ENCODE measurements at regions not wholly inside any gene's neighbourhood (a gene's known extent, or its start where the extent isn't known, plus 50 kb on each side); places are given as distances from the start of the nearest gene placed in this dataset.

DNA sequence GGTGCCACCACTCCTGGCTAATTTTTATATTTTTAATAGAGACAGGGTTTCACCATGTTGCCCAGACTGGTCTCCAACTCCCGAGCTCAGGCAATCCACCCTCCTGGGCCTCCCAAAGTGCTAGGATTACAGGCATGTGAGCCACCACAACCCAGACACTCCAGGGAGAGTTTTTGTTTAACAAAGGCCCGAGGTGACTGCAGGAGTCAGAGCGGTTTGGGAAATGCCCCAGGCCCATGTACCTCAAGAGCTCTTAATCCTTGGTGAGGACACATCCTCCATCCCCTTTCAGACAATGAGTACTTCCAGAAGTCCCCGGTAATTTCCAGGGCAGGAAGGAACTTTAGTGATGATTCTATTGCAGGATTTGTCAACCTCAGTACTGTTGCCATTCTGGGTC lies 176.0 kb downstream of the ESRRB start:
- DNase-seq, result no peak

- no peak for DNase-seq
These were observed 188.8 kb downstream of the ESRRB start for GRCh38 chr14:76564471-76565422.

GRCh38 chr14:76566439-76566838 lies 190.5 kb downstream of the ESRRB start:
- DNase-seq, result no peak

DNA sequence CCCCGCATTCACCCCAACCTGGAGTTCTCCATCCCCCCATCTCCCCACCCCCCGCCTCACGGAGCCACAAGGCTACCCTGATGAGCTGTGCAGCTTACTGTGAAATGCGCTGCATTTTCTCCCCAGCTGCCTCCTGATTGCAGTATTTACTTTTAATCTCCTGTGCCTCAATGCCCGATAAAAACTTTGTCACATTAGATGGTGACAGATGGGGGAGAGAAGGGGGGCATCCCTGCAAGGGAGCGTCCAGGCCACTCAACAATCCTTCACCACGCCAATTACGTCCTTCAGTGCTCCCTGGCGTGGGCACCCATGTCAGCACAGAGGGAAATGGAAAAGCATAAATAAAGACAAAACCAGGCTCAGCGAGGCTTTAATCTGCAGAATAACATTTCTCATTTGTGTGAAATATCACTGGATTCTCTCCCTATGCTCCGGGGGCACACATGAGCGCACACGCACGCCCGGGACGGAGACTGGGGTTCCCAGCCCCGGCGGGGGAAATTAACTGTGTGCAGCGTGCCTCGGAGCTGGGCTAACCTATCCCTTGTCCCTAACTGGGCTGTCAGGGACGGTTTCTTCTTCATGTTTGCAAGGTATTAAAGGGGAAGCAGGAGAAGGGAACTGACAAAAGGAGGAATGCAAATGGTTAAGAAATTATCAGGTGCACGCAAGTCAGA lies 186.7 kb upstream of the VASH1 start:
- no peak for DNase-seq

DNA sequence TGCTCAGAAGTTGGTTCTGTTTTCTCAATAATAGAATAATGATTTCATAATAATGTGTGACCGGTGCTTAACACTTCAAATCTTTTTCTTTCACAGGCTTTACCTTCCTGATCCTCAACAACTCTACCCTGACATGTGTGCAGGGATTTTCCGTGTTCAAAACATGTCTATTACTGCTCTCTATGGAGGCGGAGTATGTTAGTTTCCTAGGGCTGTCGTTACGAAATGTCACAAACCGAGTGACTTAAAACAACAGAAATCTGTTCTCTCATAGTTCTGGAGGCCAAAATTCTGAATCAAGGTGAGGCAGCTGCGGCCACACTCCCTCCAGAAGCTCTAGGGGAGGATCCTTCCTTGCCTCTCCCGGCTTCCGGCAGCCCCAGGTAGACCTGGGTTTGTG lies 186.2 kb upstream of the VASH1 start:
- DNase-seq, result no peak

GRCh38 chr14:76576047-76576741 lies 185.1 kb upstream of the VASH1 start:
- no peak for DNase-seq

GRCh38 chr14:76577090-76577489 lies 184.2 kb upstream of the VASH1 start:
- DNase-seq, result no peak

GRCh38 chr14:76577837-76578236 lies 183.4 kb upstream of the VASH1 start:
- no peak for DNase-seq

DNA sequence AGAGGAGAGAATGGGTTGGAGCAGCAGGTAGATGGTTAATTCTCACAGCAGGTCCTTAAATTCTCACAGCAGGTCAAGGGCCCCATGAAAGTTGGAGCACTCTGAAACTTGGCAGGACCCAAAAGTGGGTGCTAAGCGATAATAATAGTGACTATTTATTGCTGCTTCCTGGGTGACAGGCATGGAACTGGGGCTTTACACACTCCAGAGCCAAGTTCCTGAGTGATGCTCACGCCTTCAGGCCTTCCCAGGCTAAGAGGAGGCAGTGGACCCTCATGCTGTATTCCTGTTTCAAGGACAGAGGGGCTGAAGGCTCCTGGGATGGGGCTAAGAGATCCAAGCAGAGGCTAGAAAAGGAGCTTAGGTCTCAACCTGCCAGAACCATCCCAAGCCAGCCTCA lies 180.9 kb upstream of the VASH1 start:
- DNase-seq, result no peak

DNA sequence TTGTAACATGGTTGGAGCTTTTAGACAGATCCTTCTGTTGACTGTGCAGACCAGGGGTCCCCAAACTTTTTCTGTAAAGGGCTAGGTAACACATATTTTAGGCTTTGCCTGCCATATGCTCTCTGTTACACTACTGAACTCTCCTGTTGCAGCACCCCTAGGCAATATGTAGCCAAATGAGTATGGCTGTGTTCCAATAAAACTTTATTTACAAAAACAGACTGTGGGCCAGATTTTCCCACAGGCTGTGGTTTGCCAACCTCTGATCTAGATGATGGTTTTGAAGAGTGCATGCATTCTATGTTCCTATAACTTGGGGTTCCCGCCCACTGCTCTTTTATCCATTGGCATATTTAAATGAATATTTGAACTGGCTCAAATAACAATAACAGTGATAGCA lies 180.3 kb upstream of the VASH1 start:
- no peak for DNase-seq

GRCh38 chr14:76581592-76581991 lies 179.7 kb upstream of the VASH1 start:
- DNase-seq, result no peak

GRCh38 chr14:76582447-76582846 lies 178.8 kb upstream of the VASH1 start:
- DNase-seq, result no peak

DNA sequence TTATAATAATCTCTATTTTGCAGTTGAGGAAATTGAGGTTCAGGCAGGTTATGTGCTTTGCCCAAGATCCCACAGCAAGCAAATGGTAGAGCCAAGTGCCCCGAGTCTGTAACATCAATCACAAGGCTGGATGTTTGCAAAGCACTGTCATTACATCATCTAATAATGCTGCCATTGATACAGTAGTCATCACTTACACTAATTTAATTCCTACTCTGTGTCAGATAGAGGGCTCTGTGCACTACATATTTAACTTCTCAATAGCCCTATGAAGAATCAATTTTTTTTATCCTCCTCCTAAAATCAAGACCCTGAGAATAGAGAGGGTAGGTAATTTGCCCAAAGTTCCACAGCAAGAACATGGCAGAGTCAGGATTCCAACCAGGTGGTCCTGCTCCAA lies 178.1 kb upstream of the VASH1 start:
- no peak for DNase-seq

DNA sequence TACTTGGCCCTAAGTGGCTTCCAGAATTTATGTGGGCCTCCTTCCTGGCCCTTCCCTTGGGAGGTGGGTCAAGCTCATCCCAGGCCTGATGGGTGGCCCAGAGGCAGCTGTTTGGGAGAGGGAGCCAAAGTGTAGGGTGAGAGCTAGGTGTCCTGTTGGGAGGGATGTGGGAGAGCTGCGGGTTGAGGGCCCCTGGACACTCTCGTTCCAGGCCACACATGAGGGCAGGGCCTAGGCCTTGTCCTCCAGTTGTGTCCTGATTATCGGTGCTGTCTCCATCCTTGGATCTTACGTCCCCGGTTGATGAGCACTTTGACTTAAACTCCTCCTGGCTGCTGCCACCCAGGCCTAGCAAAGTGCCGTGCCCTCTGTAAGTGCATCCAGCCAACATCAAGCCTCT lies 177.5 kb upstream of the VASH1 start:
- DNase-seq, result no peak

GRCh38 chr14:76584271-76584702 lies 177.0 kb upstream of the VASH1 start:
- peak in 3 of 58 donors; percentile 1 to 36 (median 8) for DNase-seq

- DNase-seq, result no peak
These were observed 175.7 kb upstream of the VASH1 start for GRCh38 chr14:76585616-76586015.

DNA sequence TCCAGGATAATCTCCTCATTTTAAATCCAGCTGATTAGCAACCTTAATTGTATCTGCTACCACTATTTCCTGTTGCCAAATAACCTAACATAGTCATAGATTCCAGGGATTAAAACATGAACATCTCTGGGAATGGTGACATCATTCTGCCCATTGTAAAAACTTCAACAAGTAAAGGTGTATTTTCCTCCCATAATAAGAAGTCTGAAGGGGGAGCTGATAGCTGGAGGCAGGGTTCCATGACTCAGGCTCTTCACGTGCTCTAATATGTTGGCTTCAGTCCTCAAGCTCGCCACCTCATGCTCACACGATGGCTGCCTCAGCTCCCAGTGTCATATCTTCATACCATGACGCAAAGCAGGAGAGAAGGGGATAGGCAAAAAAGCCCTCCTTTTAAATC lies 172.0 kb upstream of the VASH1 start:
- no peak for DNase-seq

DNA sequence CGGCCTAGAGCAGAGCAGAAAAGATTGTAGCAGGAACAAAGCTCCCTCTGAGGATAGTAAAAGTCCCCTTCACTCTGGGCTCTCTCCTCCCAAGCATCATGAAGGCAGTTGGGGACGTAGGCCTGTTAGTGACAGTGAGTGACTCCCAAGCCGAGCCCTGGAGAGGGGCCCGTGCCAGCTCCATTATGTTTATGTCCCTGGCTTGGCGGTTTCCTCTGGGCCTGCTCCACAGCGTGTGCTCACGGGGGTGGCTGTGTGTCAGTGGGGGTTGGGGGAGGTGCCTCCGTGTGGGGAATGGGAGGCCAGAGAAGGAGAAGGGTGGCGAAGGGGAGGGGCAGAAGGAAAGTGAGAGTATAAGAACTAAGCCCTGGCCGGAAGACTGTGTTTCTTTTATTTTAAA lies 170.0 kb upstream of the VASH1 start:
- peak in 36 of 58 donors; percentile 2 to 56 (median 20) for DNase-seq

- peak in 5 of 58 donors; percentile 4 to 27 (median 15) for DNase-seq
These were observed 166.0 kb upstream of the VASH1 start for GRCh38 chr14:76595266-76595665.

GRCh38 chr14:76597387-76597786 lies 163.9 kb upstream of the VASH1 start:
- DNase-seq, result peak in 1 of 58 donors; percentile 14

DNA sequence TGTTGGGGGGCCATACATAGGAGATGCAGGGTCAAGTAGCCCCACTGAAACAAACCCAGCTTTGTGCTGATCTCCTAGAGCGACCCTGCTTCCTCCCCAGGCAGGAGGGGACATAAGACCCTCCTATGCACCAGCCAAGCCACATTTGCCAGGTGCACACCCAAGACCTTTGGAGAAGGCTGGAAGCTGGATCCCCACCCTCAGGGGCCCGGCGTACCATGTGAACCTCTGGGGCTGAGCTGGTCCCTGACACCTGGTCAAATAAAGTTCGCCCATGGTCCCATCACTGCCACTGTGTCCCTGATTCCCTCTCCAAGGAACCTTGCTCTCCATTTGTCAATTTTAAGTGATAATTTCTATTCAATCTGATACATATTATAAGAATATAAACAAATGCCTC lies 162.1 kb upstream of the VASH1 start:
- DNase-seq, result no peak

All from anterior cingulate cortex (tissue), 58 donors.